Ectodermal cell (in vitro differentiated cells): ENCODE measurements at regions not wholly inside any gene's neighbourhood (a gene's known extent, or its start where the extent isn't known, plus 50 kb on each side); places are given as distances from the start of the nearest gene placed in this dataset.

ENCODE experiments used
- H3K27ac ChIP-seq: 2 replicates; pipeline ENCODE4 v1.7.0; 2013; ENCODE audit warnings: mild to moderate bottlenecking, low read depth, low read length; ENCODE audit not compliant: insufficient read depth, poor library complexity, severe bottlenecking
- H3K27me3 ChIP-seq: 2 replicates; pipeline ENCODE4 v1.7.0; 2013; ENCODE audit warnings: mild to moderate bottlenecking, low read length; ENCODE audit not compliant: insufficient read depth, control insufficient read depth, poor library complexity, severe bottlenecking
- H3K36me3 ChIP-seq: one replicate; pipeline ENCODE4 v1.7.0; 2013; ENCODE audit warnings: low read length; ENCODE audit not compliant: control insufficient read depth, insufficient read depth
- H3K4me1 ChIP-seq: one replicate; pipeline ENCODE4 v1.7.0; 2013; ENCODE audit warnings: low read length; ENCODE audit not compliant: control insufficient read depth, insufficient read depth
- H3K4me3 ChIP-seq: 2 replicates; pipeline ENCODE4 v1.7.0; 2013; ENCODE audit warnings: low read depth, low read length, control low read depth; ENCODE audit not compliant: insufficient read depth
- H3K9me3 ChIP-seq: 2 replicates; pipeline ENCODE4 v1.7.0; 2013; ENCODE audit warnings: mild to moderate bottlenecking, low read length, moderate library complexity; ENCODE audit not compliant: control insufficient read depth
- WGBS, 2 experiments: methylation state at CpG; one replicate each; pipeline ENCODE4 v1.1.7; 2013; ENCODE audit warnings: missing lambda C conversion rate in 2 of 2; 5-methylcytosine and 5-hydroxymethylcytosine counted together

GRCh38 chr6:109295774-109296156, 86.5 kb downstream of the CD164 start:
- WGBS, 2 experiments, result 98 to 99% methylated on average over 2 to 3 of the region's 3 CpGs
- H3K27me3 ChIP-seq, result no peaks in the 10 kb centered on the region
- H3K4me1 ChIP-seq, result peaks cover 5% of the 10 kb centered on the region
- H3K4me3 ChIP-seq, result no peak overlapping the region
- no peaks in the 10 kb centered on the region for H3K36me3 ChIP-seq
- H3K9me3 ChIP-seq, result no peaks in the 10 kb centered on the region
- no peak overlapping the region for H3K27ac ChIP-seq

GRCh38 chr6:109295109-109295773, 87.0 kb downstream of the CD164 start:
- no peaks in the 10 kb centered on the region for H3K9me3 ChIP-seq
- peak overlapping the region; percentile 5 for H3K27ac ChIP-seq
- no peak overlapping the region for H3K4me3 ChIP-seq
- H3K4me1 ChIP-seq, result peaks cover 5% of the 10 kb centered on the region
- no peaks in the 10 kb centered on the region for H3K36me3 ChIP-seq
- WGBS, 2 experiments, result 87 to 91% methylated on average over 5 of the region's 5 CpGs
- no peaks in the 10 kb centered on the region for H3K27me3 ChIP-seq

GRCh38 chr6:109292983-109293586, 89.2 kb downstream of the CD164 start:
- no peak overlapping the region for H3K4me3 ChIP-seq
- no peak overlapping the region for H3K27ac ChIP-seq
- H3K36me3 ChIP-seq, result no peaks in the 10 kb centered on the region
- WGBS, 2 experiments, result 88 to 100% methylated on average over 1 to 2 of the region's 2 CpGs
- peaks cover 5% of the 10 kb centered on the region for H3K4me1 ChIP-seq
- H3K9me3 ChIP-seq, result no peaks in the 10 kb centered on the region
- H3K27me3 ChIP-seq, result no peaks in the 10 kb centered on the region

GRCh38 chr6:109292420-109292819, 89.8 kb downstream of the CD164 start:
- Histone ChIP-seq H3K4me1 (peaks cover 5% of the 10 kb centered on the region), H3K4me3 (no peak overlapping the region), H3K9me3 (no peaks in the 10 kb centered on the region), H3K27ac (no peak overlapping the region), H3K36me3 (no peaks in the 10 kb centered on the region), H3K27me3 (no peaks in the 10 kb centered on the region)
- 82 to 92% methylated on average over 2 of the region's 2 CpGs for WGBS, 2 experiments

GRCh38 chr6:109291902-109292301, 90.4 kb downstream of the CD164 start:
- H3K27ac ChIP-seq, result no peak overlapping the region
- H3K36me3 ChIP-seq, result no peaks in the 10 kb centered on the region
- peaks cover 5% of the 10 kb centered on the region for H3K4me1 ChIP-seq
- no peak overlapping the region for H3K4me3 ChIP-seq
- WGBS, 2 experiments, result 74 to 77% methylated on average over 2 of the region's 2 CpGs
- no peaks in the 10 kb centered on the region for H3K9me3 ChIP-seq
- no peaks in the 10 kb centered on the region for H3K27me3 ChIP-seq

DNA sequence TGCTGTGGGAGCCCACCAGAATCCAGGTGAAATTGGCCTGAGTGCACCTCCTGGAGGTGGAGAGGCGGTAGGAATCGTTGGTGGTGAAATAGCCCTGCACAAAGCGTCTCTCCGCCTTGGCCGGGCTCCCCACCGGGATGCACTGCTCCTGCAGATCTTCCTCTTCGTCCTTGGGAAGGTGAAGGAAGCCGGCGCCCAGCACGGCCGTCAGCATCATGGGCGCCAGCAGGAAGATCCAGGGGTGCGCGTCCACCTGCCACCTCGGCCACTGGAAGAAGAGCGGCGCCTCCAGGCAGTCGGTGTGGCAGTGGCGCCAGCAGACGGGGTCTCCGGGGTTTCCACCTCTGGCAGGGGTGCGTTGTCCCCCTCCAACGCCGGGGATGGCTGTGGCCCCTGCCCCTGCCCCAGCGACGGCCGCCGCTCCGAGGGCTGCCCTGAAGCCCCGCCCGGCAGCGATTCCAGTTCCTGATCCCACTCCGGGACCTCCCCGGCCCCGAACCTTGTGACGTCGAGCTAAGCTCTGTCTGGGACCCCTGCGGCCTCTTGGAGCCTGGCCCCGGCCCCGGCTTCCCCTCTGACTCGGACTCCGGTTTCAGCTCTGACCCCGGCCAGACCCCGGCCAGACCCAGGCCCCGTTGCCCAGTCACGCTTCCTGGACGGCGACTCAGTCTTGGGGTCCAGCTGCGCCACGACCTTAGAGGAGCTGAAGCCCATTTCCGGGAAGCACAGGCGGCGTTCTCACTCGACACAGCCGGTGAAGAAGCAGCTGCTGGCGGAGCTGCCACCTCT, 91.9 kb downstream of the CD164 start:
- H3K9me3 ChIP-seq, result no peaks in the 10 kb centered on the region
- H3K4me3 ChIP-seq, result no peak overlapping the region
- H3K36me3 ChIP-seq, result no peaks in the 10 kb centered on the region
- 95% methylated on average over 56 of the region's 56 CpGs for WGBS, 2 experiments
- H3K27me3 ChIP-seq, result no peaks in the 10 kb centered on the region
- H3K4me1 ChIP-seq, result peaks cover 5% of the 10 kb centered on the region
- H3K27ac ChIP-seq, result no peak overlapping the region

DNA sequence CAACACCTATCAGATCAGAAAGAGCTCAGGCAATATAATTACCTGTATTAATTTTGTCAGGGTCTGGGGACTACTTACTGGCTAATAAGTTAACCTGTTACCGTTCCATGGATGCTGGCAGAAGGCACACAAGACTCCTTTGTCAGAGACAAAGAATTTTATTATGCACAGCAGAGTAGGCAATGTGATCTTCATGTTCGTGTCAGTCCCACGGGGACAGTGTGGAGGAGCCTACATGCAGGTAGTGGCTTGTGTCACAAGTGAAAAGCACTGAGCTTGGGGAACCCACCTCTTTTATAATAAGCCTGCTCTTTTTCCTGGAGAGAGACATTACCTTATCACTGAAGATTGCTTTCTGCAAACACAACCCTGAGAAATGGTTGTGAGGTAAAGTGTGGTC, 96.9 kb downstream of the CD164 start:
- Histone ChIP-seq H3K27me3 (no peaks in the 10 kb centered on the region), H3K4me1 (no peaks in the 10 kb centered on the region), H3K36me3 (no peaks in the 10 kb centered on the region), H3K9me3 (no peaks in the 10 kb centered on the region), H3K27ac (no peak overlapping the region), H3K4me3 (no peak overlapping the region)
- 89 to 94% methylated on average over 3 of the region's 3 CpGs for WGBS, 2 experiments

GRCh38 chr6:109284675-109285074, 97.6 kb downstream of the CD164 start:
- Histone ChIP-seq H3K36me3 (no peaks in the 10 kb centered on the region), H3K9me3 (no peaks in the 10 kb centered on the region), H3K4me1 (no peaks in the 10 kb centered on the region), H3K27me3 (no peaks in the 10 kb centered on the region), H3K4me3 (no peak overlapping the region), H3K27ac (no peak overlapping the region)
- 94 to 96% methylated on average over 2 of the region's 2 CpGs for WGBS, 2 experiments

DNA sequence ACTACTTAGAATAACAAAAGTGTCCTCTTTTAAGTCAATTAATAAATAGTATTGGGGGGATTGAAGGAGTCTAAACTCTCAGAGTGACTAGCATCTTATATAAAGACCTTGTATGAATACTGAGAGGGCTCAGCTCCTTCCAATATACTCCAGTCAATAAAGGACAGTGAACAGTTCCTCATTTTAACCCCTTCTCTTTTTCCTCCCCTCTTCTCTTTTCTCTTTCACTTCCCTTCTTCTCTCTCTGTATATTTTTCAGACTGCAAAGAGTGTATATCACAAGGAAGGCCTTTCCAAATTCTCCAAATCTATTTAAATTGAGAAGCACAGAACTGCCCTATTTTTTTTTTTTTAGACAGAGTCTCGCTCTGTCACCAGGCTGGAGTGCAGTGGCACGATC, 99.5 kb downstream of the CD164 start:
- Histone ChIP-seq H3K27me3 (no peaks in the 10 kb centered on the region), H3K4me1 (no peaks in the 10 kb centered on the region), H3K27ac (no peak overlapping the region), H3K4me3 (no peak overlapping the region), H3K36me3 (no peaks in the 10 kb centered on the region), H3K9me3 (no peaks in the 10 kb centered on the region)
- 89 to 97% methylated on average over 2 of the region's 2 CpGs for WGBS, 2 experiments

GRCh38 chr6:109279628-109280027, 102.6 kb downstream of the CD164 start:
- 88 to 97% methylated on average over 1 of the region's 1 CpG for WGBS, 2 experiments

More at GRCh38 chr6:109279628-109280027, 102.6 kb downstream of the CD164 start:
- no peaks in the 10 kb centered on the region for H3K27me3 ChIP-seq
- no peaks in the 10 kb centered on the region for H3K4me1 ChIP-seq
- H3K36me3 ChIP-seq, result no peaks in the 10 kb centered on the region
- no peak overlapping the region for H3K27ac ChIP-seq
- no peaks in the 10 kb centered on the region for H3K9me3 ChIP-seq
- H3K4me3 ChIP-seq, result no peak overlapping the region
